OCI-LY3 (cell line): ENCODE measurements at regions not wholly inside any gene's neighbourhood (a gene's known extent, or its start where the extent isn't known, plus 50 kb on each side); places are given as distances from the start of the nearest gene placed in this dataset.

Experiments used
- CTCF ChIP-seq: fragments of 200-600, 300-600 bp; sonication (generic); IDR thresholded peaks from 2 replicates; pipeline ENCODE4 v1.5.1; 2014; ENCODE audit warnings: antibody characterized with exemption, low read length, low read depth
- EZH2phosphoT487 ChIP-seq: fragments of 200-600 bp; shearing (Covaris generic); IDR thresholded peaks from 2 replicates; pipeline ENCODE4 v1.6.1; 2018; ENCODE audit warnings: antibody characterized with exemption, mixed run types, low read depth

GRCh38 chr20:60236613-60237012, 278.4 kb downstream of the CDH26 start:
- TF ChIP-seq CTCF (no peak), EZH2phosphoT487 (no peak)
